B cell (primary cell): ENCODE measurements at regions not wholly inside any gene's neighbourhood (a gene's known extent, or its start where the extent isn't known, plus 50 kb on each side); places are given as distances from the start of the nearest gene placed in this dataset.

Experiments used
- ATAC-seq: fragments of 200-7000 bp; cut with Tn5 transposase; one replicate; pipeline ENCODE4 v1.10.0; 2021; ENCODE audit warnings: low read depth, mild to moderate bottlenecking, moderate number of reproducible peaks, moderate library complexity
- CTCF ChIA-PET: fragments of 350-600 bp; sonication (Branson Sonifier 250); formaldehyde crosslinking; loops from one replicate; lab custom pipeline; 2021; ENCODE audit warnings: antibody characterized with exemption, inconsistent platforms; lab: Charles Lee
- POLR2A ChIA-PET: fragments of 350-600 bp; sonication (Branson Sonifier 250); formaldehyde crosslinking; loops from one replicate; lab custom pipeline; 2021; ENCODE audit warnings: antibody characterized with exemption; lab: Charles Lee
- DNase-seq: peaks from one replicate; pipeline ENCODE4 v3.0.0; 2013
- H2AFZ ChIP-seq: 2 replicates; pipeline ENCODE4 v1.6.1; 2012; ENCODE audit warnings: mild to moderate bottlenecking, low read depth, low read length; ENCODE audit not compliant: insufficient read depth, poor library complexity, severe bottlenecking
- H3K27ac ChIP-seq, 2 donors: 1 replicate in 1 of 2; 2 replicates in 1 of 2; pipeline ENCODE4 v1.5.1; 2012 to 2013; ENCODE audit warnings: low read length in 2 of 2, mild to moderate bottlenecking in 2 of 2, moderate library complexity in 1 of 2
- H3K27me3 ChIP-seq, 4 experiments: fragments of 200-600 bp in 1 of 4; sonication (generic) in 1 of 4; replicated peaks in 1 of 4; 1 replicate in 2 of 4; 2 replicates in 2 of 4; pipeline versions ENCODE4 v1.6.1 to v1.7.0; 2013 to 2016; ENCODE audit warnings: low read length in 3 of 4, mild to moderate bottlenecking in 2 of 4, mixed read lengths in 1 of 4, moderate library complexity in 1 of 4; ENCODE audit not compliant: insufficient read depth in 4 of 4, control insufficient read depth in 3 of 4; ENCODE audit errors: control extremely low read depth in 1 of 4
- H3K36me3 ChIP-seq, 2 experiments: replicated peaks in 1 of 2; 1 replicate in 1 of 2; 2 replicates in 1 of 2; pipeline versions ENCODE4 v1.6.1 to v1.7.1; 2013; ENCODE audit warnings: low read length in 1 of 2; ENCODE audit not compliant: insufficient read depth in 2 of 2, control insufficient read depth in 1 of 2; ENCODE audit errors: control extremely low read depth in 1 of 2, extremely low read depth in 1 of 2
- H3K4me1 ChIP-seq, 2 donors: fragments of 200-600 bp in 1 of 2; sonication (generic) in 1 of 2; 1 replicate in 1 of 2; 2 replicates in 1 of 2; pipeline versions ENCODE4 v1.5.1 to v1.6.1; 2013 to 2017; ENCODE audit warnings: low read length in 2 of 2; ENCODE audit not compliant: control insufficient read depth in 2 of 2, insufficient read depth in 2 of 2
- H3K4me2 ChIP-seq: replicated peaks from 2 replicates; pipeline ENCODE3; 2012; ENCODE audit warnings: mild to moderate bottlenecking, low read depth, low read length; ENCODE audit not compliant: poor library complexity, severe bottlenecking
- H3K4me3 ChIP-seq, 5 experiments: fragments of 200-600 bp in 1 of 5; sonication (generic) in 1 of 5; 1 replicate in 3 of 5; 2 replicates in 2 of 5; pipeline versions ENCODE4 v1.5.1 to v1.7.0; 2011 to 2016; ENCODE audit warnings: low read length in 4 of 5, mild to moderate bottlenecking in 4 of 5, low read depth in 2 of 5, control low read depth in 1 of 5, moderate library complexity in 1 of 5; ENCODE audit not compliant: insufficient read depth in 1 of 5; ENCODE audit errors: control extremely low read depth in 1 of 5, extremely low read depth in 1 of 5
- H3K79me2 ChIP-seq: fragments of 200-600 bp; sonication (generic); one replicate; pipeline ENCODE4 v1.6.0; 2016; ENCODE audit warnings: low read length; ENCODE audit not compliant: control insufficient read depth, insufficient read depth
- H3K9ac ChIP-seq: fragments of 200-600 bp; sonication (generic); 2 replicates; pipeline ENCODE4 v1.6.1; 2017; ENCODE audit warnings: mild to moderate bottlenecking, low read length, moderate library complexity
- H3K9me3 ChIP-seq, 3 donors: one replicate each; pipeline versions ENCODE4 v1.6.1 to v1.7.1; 2013; ENCODE audit warnings: low read length in 2 of 3; ENCODE audit not compliant: control insufficient read depth in 2 of 3, insufficient read depth in 1 of 3; ENCODE audit errors: control extremely low read depth in 1 of 3
- H4K20me1 ChIP-seq: 2 replicates; pipeline ENCODE4 v1.6.0; 2012; ENCODE audit warnings: mild to moderate bottlenecking, low read length; ENCODE audit not compliant: insufficient read depth, control insufficient read depth, poor library complexity, severe bottlenecking
- H3K27ac Mint-ChIP-seq: one replicate; pipeline ENCODE4 v1.8.0; 2021; ENCODE audit warnings: mixed read lengths
- H3K27me3 Mint-ChIP-seq: one replicate; pipeline ENCODE4 v1.8.0; 2021; ENCODE audit warnings: mixed read lengths
- H3K4me1 Mint-ChIP-seq: one replicate; pipeline ENCODE4 v1.8.0; 2021; ENCODE audit warnings: mixed read lengths
- H3K4me3 Mint-ChIP-seq: one replicate; pipeline ENCODE4 v1.8.0; 2021; ENCODE audit warnings: mixed read lengths
- H3K9me3 Mint-ChIP-seq: one replicate; pipeline ENCODE4 v1.8.0; 2022; ENCODE audit warnings: mixed read lengths; ENCODE audit not compliant: insufficient read depth
- EZH2 ChIP-seq: IDR thresholded peaks from 2 replicates; pipeline ENCODE4 v1.6.1; 2012; ENCODE audit warnings: borderline replicate concordance, low read depth, mild to moderate bottlenecking, moderate library complexity, low read length; ENCODE audit not compliant: insufficient read depth, poor library complexity, severe bottlenecking
- WGBS: methylation state at CpG from one replicate; pipeline ENCODE4 v1.1.5; 2013; ENCODE audit warnings: missing lambda C conversion rate; ENCODE audit not compliant: insufficient coverage; 5-methylcytosine and 5-hydroxymethylcytosine counted together
- intact Hi-C: fragments of 100-400 bp; cut with micrococcal nuclease; formaldehyde crosslinking; loops from one replicate; pipeline ENCODE4 v1.10.0; 2022
- TF ChIP-seq, protein P1 (sequence below): fragments of 200-600 bp; IDR thresholded peaks from one replicate; pipeline ENCODE4 v1.8.0; 2022; ENCODE audit warnings: antibody characterized with exemption, mild to moderate bottlenecking

DNA sequence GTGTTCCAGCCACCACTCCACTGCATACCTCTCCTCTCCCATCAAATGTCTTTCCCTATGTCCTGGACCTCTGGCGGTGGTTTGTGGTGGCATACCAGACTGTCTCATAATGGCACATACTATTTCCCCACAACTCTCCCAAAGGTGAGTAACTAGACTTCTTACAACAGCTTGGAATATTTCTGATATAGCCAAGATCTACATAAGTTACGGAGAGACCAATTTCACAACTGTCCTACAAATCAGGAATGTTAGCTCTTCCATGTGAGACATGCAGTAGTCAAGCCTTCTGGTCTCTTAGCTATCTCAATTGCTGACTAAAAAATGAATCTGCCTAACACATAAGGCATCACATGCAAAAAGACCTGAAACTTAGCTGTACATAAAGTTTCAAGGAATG is 588.9 kb downstream of the RNF144B start:
- 100% methylated on average over 1 of the region's 2 CpGs for WGBS

DNA sequence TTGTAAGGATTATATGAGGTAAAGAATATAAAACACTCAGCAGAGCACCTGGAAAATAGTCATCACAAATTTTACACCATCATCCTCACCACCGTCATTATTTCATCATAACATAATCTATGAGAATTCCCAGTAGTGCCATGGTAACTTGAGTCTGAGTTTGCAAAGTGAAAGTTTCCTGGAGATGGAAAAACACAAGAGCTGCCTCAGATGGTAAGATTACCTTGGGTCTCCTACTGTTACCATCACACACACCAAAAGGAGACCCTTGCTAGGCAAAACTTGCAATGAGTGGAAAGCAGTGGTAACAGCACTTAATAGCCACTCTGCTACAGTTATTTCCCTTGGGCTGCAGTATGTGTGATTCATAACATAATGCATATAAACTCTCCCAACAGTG is 589.8 kb downstream of the RNF144B start:
- ATAC-seq (no peak), DNase-seq (no peak)
- no peak overlapping the region for H3K4me3 Mint-ChIP-seq
- H3K9me3 Mint-ChIP-seq: no peaks in the 10 kb centered on the region
- ChIA-PET CTCF (no interaction called here), POLR2A (no interaction called here)
- no peak for TF ChIP-seq EZH2
- TF ChIP-seq, protein P1, sequence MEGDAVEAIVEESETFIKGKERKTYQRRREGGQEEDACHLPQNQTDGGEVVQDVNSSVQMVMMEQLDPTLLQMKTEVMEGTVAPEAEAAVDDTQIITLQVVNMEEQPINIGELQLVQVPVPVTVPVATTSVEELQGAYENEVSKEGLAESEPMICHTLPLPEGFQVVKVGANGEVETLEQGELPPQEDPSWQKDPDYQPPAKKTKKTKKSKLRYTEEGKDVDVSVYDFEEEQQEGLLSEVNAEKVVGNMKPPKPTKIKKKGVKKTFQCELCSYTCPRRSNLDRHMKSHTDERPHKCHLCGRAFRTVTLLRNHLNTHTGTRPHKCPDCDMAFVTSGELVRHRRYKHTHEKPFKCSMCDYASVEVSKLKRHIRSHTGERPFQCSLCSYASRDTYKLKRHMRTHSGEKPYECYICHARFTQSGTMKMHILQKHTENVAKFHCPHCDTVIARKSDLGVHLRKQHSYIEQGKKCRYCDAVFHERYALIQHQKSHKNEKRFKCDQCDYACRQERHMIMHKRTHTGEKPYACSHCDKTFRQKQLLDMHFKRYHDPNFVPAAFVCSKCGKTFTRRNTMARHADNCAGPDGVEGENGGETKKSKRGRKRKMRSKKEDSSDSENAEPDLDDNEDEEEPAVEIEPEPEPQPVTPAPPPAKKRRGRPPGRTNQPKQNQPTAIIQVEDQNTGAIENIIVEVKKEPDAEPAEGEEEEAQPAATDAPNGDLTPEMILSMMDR: no peak
- no peak overlapping the region for H3K9ac ChIP-seq
- intact Hi-C loops: no loop called here
- no peaks in the 10 kb centered on the region for H3K27me3 ChIP-seq
- H3K4me1 ChIP-seq: no peaks in the 10 kb centered on the region
- H2AFZ ChIP-seq: no peak overlapping the region
- no peaks in the 10 kb centered on the region for H4K20me1 ChIP-seq
- H3K79me2 ChIP-seq: no peaks in the 10 kb centered on the region
- no peak overlapping the region for H3K27ac ChIP-seq
- no peak overlapping the region for H3K4me2 ChIP-seq
- H3K4me3 ChIP-seq: no peak overlapping the region
- H3K4me1 Mint-ChIP-seq: no peaks in the 10 kb centered on the region
- H3K27me3 Mint-ChIP-seq: no peaks in the 10 kb centered on the region
- H3K27ac Mint-ChIP-seq: no peak overlapping the region
- H3K9me3 ChIP-seq: peaks cover 0 to 5% (median 0%) of the 10 kb centered on the region in 3 donors
- no peaks in the 10 kb centered on the region for H3K36me3 ChIP-seq
- no CpG with 5 or more reads among the region's 1 CpG for WGBS

More for the DNA sequence above, 588.9 kb downstream of the RNF144B start:
- H3K9ac ChIP-seq: no peak overlapping the region
- H3K9me3 Mint-ChIP-seq: no peaks in the 10 kb centered on the region
- no peaks in the 10 kb centered on the region for H4K20me1 ChIP-seq
- TF ChIP-seq, protein P1: no peak
- no peak for TF ChIP-seq EZH2
- H2AFZ ChIP-seq: no peak overlapping the region
- H3K27ac Mint-ChIP-seq: no peak overlapping the region
- no peaks in the 10 kb centered on the region for H3K36me3 ChIP-seq
- no peaks in the 10 kb centered on the region for H3K4me1 ChIP-seq
- H3K4me3 ChIP-seq: no peak overlapping the region
- H3K79me2 ChIP-seq: no peaks in the 10 kb centered on the region
- ChIA-PET CTCF (no interaction called here), POLR2A (no interaction called here)
- no peak overlapping the region for H3K27ac ChIP-seq
- ATAC-seq: no peak
- H3K4me1 Mint-ChIP-seq: no peaks in the 10 kb centered on the region
- H3K4me3 Mint-ChIP-seq: no peak overlapping the region
- H3K27me3 Mint-ChIP-seq: no peaks in the 10 kb centered on the region
- H3K4me2 ChIP-seq: no peak overlapping the region
- H3K9me3 ChIP-seq: peaks cover 0 to 5% (median 0%) of the 10 kb centered on the region in 3 donors
- intact Hi-C loops: no loop called here
- no peaks in the 10 kb centered on the region for H3K27me3 ChIP-seq
- no peak for DNase-seq
